MM.1S (cell line): ENCODE measurements at regions not wholly inside any gene's neighbourhood (a gene's known extent, or its start where the extent isn't known, plus 50 kb on each side); places are given as distances from the start of the nearest gene placed in this dataset.
"Not testable (repeated sequence)": the region's sequence is repeated elsewhere in the genome, so short reads cannot be mapped to it uniquely, and the experiment has no call there.

Experiments used
- CTCF ChIP-seq: fragments of 300-600 bp; sonication (generic); IDR thresholded peaks from 2 replicates; pipeline ENCODE4 v1.5.1; 2016; ENCODE audit warnings: antibody characterized with exemption, low read length, mixed read lengths
- EZH2phosphoT487 ChIP-seq: fragments of 300-600 bp; sonication (generic); IDR thresholded peaks from 2 replicates; pipeline ENCODE4 v1.6.1; 2018; ENCODE audit warnings: antibody characterized with exemption, low read length

- TF ChIP-seq CTCF, EZH2phosphoT487: not testable (repeated sequence)
Measured at GRCh38 chr14:84341867-84342266, 1188.1 kb upstream of the FLRT2 start.
